NCI-H187 treated with DMSO at 0.1 percent for 48 hours (cell line): ENCODE measurements at regions not wholly inside any gene's neighbourhood (a gene's known extent, or its start where the extent isn't known, plus 50 kb on each side); places are given as distances from the start of the nearest gene placed in this dataset.

Experiments
- DNase-seq: peaks from one replicate; lab custom pipeline; 2025; lab: John Stamatoyannopoulos, UW

DNA sequence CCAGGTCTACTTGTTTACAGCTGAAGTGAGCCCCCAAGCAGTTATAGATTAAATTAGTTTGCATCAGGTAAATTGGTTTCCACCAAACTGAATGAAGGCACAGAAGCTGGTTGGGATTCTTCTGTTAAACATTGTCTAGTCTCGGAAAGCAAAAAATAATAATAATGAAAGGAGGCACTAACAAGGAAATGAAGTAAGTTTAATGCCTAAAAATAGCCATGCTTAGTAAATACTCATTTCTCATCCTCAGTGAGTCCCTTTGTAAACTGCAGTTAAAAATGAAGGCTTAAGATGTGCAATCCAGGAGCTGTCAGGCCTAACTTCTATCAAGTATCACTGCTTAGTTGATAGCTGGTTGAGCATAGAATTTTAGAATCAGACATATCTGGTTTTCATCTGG lies 113.5 kb downstream of the BTG1 start:
- DNase-seq, result no peak

DNA sequence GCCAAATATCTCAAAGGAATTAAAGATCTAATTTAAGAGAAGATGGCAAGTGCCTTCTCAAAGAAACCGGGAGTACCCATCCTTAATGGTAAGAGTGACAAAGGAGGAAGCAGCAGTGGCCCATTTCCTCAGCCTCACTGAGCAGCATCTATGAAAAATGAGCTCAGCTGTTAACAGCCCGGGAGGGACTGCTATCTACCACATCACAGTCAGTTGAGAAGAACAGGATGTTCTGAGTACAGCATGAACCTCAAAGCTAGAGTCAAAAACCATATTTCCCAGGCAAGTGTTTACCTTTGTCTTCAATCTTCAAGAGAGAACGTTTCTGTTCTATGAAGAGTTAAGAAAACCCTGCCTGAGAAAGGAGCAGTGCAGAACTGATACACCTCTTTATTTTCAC lies 115.0 kb downstream of the BTG1 start:
- DNase-seq, result no peak

- no peak for DNase-seq
Measured at GRCh38 chr12:92029902-92030586, 115.6 kb downstream of the BTG1 start.

DNA sequence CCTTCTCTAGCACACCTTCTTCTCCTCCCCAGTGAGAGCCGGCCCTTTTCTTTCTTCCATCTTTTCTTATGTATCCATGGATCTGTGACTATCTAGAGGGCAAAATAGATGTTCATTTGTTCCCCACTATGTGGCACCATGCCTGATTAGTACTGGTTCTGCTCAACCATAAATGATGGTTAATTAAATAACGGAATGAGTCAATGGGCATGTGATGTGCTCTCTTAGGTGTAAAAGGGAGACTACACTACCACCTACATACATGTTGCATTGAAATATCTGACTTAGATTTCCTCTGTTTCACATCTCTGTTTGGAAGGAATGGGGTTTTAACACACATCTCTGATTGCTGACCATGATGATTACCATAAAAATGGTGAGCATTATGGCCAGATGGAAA lies 116.5 kb downstream of the BTG1 start:
- DNase-seq, result no peak

GRCh38 chr12:92028441-92028709 lies 117.3 kb downstream of the BTG1 start:
- DNase-seq, result no peak

DNA sequence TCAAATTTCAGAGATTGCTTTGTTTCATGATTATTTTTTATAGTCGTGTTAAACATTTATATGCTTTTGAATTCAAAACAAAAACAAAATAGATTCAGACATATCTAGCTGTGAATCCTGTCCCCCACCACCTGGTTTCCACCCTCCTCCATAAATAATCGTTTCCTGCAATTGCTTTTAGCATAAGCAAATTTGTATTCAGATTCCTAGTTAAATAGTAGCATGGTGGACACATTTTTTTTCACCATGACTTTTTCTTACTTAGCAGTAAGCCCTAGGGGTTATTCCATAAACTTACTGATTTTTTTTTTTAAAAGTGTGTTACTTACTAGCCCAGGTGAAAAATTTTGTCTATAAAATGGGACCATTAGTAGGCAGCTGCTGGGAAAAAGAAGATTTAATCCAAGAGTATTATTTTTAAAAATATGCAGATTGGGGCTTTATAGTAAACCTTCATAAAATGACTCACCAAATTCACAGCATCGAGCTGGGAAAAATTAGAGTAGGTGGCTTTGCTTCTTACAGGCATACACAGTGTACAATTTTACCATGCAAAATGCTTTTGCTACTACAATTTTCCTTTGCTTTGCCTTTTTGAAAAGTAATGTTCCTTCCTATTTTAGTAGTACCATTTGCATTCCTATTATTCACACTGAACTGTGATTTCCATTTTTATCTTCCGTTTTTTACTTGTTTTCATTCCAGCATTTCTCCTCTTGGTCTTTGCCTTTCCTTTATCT lies 117.8 kb downstream of the BTG1 start:
- DNase-seq, result no peak

- no peak for DNase-seq
Measured at GRCh38 chr12:92027243-92027642, 118.4 kb downstream of the BTG1 start.

GRCh38 chr12:92025462-92026207 lies 120.0 kb downstream of the BTG1 start:
- DNase-seq, result no peak

GRCh38 chr12:92022093-92022492 lies 123.6 kb downstream of the BTG1 start:
- no peak for DNase-seq

GRCh38 chr12:92021666-92022035 lies 124.0 kb downstream of the BTG1 start:
- no peak for DNase-seq

DNA sequence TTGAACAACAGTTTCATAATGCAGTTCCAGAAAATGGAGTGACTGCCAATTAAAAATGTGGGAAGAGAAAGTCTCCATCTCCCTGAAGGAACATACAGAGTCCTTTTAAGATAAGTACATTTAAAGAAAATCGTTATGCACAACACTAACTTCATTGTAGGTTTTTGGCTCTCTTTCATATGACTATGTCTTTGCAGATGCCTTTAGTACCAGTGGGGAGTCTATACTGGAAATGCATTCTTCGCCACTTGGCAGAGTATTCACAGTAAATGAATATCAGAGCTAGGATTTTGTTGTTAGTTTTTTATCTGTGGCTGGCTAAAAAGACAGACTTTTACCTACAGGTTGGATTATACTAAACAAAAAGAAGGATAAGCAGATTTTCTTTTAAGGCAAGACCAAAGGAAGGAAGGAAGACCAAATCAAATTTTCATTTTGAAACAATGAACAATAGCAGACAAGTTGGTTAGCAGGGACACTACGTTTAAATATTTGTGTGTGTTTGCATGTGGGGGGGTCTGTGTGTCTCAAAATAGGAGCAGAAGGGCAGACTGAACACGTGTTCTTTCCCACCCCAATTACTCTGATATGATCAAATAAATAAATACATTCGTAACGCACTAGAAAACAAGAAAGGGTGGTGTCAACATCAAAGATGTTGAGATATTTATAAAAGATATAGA lies 124.5 kb downstream of the BTG1 start:
- no peak for DNase-seq

DNA sequence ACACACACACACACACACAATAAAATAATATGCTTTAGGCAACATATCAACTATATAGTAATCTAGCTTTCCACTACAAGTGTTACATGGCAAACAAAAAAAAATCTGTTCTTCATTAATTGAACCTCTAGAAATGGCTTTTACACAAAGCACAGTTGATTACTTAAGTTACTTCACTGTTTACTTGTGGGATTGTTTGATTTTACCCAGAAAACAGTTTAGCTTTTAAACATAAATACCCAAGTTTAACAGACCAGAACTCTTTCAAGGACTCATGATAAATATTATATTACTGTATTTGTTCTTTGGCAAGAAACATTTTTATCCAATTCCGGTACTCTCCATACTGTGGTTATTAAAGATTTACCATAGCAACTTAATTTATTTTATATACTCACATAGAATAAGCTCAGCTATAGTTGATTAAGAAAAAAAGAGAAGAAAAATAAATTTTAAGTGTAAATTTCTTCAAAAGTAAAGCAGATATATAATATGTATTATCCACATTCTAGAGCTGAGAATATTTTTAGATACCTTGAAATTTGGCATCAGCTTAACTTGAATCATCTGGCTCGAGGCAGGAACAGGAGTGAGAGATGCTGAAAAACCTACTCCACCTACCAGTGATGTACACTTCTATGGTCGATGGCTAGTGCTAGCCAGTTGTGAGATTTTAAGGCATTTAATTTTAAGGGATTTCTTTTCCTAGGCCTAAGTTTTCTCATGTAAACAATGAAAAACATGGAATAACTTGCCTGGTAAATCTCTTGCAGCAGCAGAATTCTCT lies 126.0 kb downstream of the BTG1 start:
- DNase-seq, result no peak

DNA sequence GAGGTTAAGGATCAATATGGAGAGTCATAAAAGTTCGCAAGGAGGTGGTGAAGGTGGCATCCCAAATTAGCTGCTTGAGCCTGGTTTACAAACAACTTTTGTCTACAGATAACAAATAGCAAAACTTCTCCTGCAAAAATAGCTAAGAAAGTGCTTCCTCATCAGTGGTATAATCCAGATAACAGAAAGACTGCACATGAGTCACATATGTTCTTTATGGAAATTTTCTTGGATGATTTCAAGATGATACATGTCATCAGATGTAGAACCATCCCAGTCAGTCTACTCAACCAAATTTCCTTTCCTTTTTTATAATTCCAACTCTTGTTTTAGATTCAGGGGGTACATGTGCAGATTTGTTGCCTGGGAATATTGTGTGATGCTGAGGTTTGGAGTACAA lies 133.0 kb downstream of the BTG1 start:
- no peak for DNase-seq

DNA sequence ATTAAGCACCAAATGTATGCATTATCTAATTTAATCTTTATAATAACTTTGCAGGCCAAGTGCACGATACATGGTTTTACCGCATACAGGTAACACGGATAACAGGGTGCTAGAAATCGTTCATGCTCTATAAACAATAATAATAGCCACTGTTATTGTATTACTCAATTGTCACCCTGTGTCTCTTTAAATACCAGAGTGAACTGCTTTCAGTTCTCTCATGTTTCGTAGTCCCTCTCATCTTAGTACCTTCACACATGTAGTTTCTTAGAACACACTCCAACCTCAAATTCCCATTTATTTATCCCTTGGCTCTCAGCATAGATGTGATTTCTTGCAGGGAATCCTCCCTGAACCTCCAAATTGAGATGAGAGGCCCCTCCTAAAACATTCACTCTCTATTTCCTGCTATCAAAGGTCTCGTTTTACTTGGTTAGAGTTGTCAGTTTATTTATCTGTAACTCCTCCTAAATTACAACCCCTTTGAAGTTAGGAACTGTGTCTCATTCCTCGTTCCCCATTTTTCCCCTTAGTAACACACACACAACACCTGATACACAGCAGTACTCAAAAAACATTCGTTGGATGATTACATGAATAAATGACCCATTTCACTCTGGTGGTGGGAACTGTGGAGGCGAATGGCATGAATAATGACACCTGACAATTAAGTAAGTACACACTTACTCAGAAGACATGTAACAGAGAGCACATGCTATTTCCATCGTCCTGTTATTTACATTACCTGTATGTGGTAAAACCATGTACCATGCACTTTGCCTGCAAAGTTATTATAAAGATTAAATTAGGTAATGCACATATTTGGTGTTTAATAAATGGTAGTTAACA lies 134.6 kb downstream of the BTG1 start:
- DNase-seq, result no peak

- no peak for DNase-seq
Measured at GRCh38 chr12:92010368-92010767, 135.3 kb downstream of the BTG1 start.

DNA sequence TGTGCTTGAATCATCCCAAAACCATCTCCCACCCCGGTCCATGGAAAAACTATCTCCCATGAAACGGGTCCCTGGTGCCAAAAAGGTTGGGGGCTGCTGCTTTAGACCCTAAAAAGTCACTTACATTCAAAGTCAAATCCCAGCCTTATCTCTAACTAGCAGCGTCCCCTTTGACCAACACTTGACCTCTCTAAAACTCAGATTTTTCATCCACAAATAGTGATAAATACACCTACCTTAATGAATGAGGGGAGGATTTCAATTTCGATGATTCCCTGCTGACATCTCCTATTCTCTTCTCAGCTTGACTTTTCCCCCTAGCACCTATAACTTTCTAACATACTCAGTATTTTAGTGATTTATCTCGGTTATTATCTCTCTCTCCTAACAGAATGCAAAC lies 137.3 kb downstream of the BTG1 start:
- DNase-seq, result no peak

DNA sequence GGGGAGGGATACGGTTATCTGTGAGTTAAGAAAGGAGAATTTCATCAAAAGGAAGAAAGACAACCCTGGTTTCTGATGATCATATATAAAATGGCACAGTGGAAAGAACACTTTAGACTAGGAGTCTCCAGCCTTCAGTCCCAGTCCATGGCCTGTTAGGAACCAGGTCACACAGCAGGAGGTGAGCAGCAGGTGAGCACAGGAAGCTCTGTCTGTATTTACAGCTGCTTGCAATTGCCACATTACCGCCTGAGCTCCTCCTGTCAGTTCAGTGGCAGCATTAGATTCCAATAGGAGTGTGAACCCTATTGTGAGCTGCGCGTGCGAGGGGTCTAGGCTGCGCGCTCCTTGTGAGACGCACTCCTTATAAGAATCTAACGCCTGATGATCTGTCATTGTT lies 137.9 kb downstream of the BTG1 start:
- no peak for DNase-seq

DNA sequence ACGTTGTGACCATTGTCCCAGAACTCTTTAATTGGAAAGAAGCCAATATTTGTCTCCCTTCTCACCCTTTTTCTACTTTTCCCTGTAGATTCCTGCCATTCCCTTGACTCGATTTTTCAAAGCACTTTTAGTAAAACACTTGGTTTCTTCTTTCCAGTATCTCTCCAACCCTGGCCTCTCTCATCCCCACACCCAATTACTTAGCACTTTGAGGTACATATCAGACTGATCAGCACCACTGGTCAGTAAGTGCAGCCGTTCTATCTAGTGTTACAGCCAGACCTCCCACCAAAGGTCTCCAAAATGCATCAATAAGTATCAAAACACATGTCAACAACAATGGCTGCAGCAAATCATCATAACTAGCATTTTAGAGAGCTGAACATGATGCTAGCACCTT lies 141.9 kb downstream of the BTG1 start:
- DNase-seq, result no peak

DNA sequence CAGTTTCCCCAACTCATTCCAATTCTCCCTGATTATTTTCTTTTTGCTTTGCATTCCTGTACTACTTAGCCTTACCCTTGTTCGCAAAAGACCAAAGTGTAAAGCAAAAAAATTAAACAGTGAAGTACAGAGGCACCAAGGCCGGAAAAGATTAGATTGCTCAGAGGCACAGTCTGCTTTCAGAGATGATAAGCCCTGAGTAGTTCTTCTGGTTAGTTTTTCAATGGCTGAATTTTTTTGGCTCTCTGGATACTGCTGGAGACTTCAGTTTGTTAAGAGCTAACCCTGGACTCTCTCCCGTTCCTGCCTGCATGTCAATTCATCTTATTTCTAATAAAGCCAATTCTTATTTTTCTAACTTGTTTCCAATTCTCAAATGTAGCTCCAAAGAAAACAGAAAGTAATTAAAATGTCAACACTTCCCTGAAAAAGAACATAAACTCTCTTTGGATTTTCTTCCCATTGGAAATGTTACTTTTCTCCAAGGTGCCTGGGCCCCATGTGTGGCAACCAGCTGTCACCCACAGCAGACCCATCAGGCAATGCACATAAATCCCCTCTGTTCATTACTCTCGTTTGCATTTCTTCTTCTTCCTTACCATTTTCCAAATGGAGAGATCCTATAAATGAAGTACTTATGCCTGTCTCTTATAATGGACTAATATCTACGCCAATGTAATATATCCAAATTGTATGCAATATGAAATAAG lies 142.8 kb downstream of the BTG1 start:
- no peak for DNase-seq

DNA sequence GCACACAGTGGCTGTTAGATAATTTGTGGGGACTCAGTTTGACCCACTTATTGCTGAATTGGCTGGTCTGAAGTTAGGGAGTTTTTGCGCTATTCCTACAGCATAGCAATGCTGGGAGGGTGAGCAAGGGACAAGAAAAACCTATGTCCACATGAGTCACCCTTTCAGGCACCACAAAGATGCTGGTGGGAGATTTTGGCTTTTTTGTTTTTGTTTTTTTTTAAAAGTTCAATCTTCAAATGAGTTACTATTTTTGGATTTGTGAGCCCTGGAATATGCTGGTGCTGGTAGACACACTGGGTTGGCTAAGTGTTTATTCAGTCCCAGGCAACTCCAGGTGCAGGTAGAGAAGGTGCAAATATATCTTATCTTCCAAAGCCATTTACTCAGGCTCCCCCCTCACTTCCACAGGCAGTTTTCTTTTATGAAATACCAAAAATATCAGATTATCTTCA lies 143.4 kb downstream of the BTG1 start:
- no peak for DNase-seq
